Vagina (tissue), 2 donors: ENCODE measurements at regions not wholly inside any gene's neighbourhood (a gene's known extent, or its start where the extent isn't known, plus 50 kb on each side); places are given as distances from the start of the nearest gene placed in this dataset.

Source experiments
- DNase-seq, 2 donors: peaks; one replicate each; pipeline ENCODE4 v3.0.0-alpha.2; 2017; ENCODE audit errors: extremely low spot score in 2 of 2
- H3K27ac ChIP-seq: fragments of 200-600 bp; sonication (generic); one replicate; pipeline ENCODE4 v1.5.1; 2019
- H3K27me3 ChIP-seq: fragments of 200-600 bp; sonication (generic); one replicate; pipeline ENCODE4 v1.5.1; 2019
- H3K36me3 ChIP-seq, 2 donors: fragments of 200-600 bp; sonication (generic); one replicate each; pipeline ENCODE4 v1.5.1; 2017 to 2019
- H3K4me1 ChIP-seq: fragments of 200-600 bp; sonication (generic); one replicate; pipeline ENCODE4 v1.5.1; 2019
- H3K4me3 ChIP-seq, 2 donors: fragments of 200-600 bp; sonication (generic); 1 replicate in 1 of 2; 2 replicates in 1 of 2; pipeline ENCODE4 v1.5.1; 2016 to 2019
- H3K9me3 ChIP-seq: fragments of 200-600 bp; sonication (generic); one replicate; pipeline ENCODE4 v1.5.1; 2019
- POLR2A ChIP-seq, 2 donors: fragments of 450-650 bp; IDR thresholded peaks; one replicate each; pipeline ENCODE4 v1.6.1; 2017; ENCODE audit warnings: antibody characterized with exemption in 2 of 2, mild to moderate bottlenecking in 2 of 2, moderate library complexity in 2 of 2
- POLR2AphosphoS5 ChIP-seq, 2 donors: sonication (generic); formaldehyde crosslinking; IDR thresholded peaks; one replicate each; pipeline ENCODE4 v1.9.0; 2017; ENCODE audit warnings: antibody characterized with exemption in 2 of 2, mild to moderate bottlenecking in 2 of 2, low read depth in 1 of 2; ENCODE audit not compliant: insufficient read depth in 1 of 2
- intact Hi-C: fragments of 100-400 bp; cut with DNase I; formaldehyde crosslinking; loops from one replicate; pipeline ENCODE4 v1.15.1; 2023
- TF ChIP-seq, protein P1 (sequence below), 3 experiments: fragments of 450-650 bp in 2 of 3; fragments of 200-600 bp in 1 of 3; sonication (generic) in 1 of 3; IDR thresholded peaks; one replicate each; pipeline ENCODE4 v1.5.1; 2017 to 2019; ENCODE audit warnings: antibody characterized with exemption in 3 of 3, mild to moderate bottlenecking in 2 of 3, moderate library complexity in 2 of 3

DNA sequence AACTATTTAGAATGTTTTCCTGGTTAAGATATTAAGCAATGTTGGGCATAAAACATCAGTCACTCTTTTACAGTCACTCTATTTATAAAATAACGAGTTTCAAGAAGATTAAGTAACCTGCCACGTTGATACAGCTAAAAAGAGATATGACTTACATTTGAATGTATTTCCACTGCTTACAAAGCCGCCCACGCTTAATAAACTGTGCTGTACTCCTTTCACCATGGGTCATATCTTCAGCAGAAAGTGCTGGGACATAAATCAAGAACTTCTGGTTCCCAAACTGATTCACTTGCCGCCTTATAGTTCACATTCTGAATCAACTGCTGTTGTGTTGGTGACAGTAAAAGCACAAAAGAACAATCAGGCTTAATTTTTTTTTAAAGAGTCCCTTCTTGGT, 666.7 kb downstream of the NCAM2 start:
- Histone ChIP-seq H3K36me3 (no peaks in the 10 kb centered on the region), H3K27ac (no peak overlapping the region), H3K4me1 (no peaks in the 10 kb centered on the region), H3K9me3 (no peaks in the 10 kb centered on the region), H3K27me3 (no peaks in the 10 kb centered on the region), H3K4me3 (no peak overlapping the region)
- intact Hi-C loops, result no loop called here
- TF ChIP-seq POLR2A (IDR thresholded peaks at IDR 0.05), result no peak
- no peak for TF ChIP-seq POLR2AphosphoS5 (IDR thresholded peaks at IDR 0.05; ENCODE audit: insufficient read depth in 1 of 2, low read depth in 1 of 2)
- TF ChIP-seq, protein P1, sequence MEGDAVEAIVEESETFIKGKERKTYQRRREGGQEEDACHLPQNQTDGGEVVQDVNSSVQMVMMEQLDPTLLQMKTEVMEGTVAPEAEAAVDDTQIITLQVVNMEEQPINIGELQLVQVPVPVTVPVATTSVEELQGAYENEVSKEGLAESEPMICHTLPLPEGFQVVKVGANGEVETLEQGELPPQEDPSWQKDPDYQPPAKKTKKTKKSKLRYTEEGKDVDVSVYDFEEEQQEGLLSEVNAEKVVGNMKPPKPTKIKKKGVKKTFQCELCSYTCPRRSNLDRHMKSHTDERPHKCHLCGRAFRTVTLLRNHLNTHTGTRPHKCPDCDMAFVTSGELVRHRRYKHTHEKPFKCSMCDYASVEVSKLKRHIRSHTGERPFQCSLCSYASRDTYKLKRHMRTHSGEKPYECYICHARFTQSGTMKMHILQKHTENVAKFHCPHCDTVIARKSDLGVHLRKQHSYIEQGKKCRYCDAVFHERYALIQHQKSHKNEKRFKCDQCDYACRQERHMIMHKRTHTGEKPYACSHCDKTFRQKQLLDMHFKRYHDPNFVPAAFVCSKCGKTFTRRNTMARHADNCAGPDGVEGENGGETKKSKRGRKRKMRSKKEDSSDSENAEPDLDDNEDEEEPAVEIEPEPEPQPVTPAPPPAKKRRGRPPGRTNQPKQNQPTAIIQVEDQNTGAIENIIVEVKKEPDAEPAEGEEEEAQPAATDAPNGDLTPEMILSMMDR (IDR thresholded peaks at IDR 0.05), result no peak
- DNase-seq, result no peak

DNA sequence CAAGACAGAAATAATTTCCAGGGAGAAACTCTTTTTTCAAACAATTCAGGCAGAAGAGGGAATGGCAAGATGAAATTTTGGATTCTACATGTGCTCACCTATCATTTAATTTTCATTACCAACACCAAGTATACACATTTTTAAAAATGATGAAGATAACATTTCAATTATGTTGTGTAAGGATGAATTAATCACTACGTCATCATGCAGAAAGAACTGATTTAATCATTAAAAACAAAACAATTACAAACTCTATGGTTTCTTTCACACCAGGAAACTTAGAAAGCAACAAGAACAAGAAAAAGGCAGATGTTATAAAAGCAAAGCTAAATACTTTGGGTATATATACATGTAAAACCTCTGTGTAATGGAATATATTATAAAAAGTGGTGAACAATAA, 668.5 kb downstream of the NCAM2 start:
- no peak overlapping the region for H3K4me3 ChIP-seq
- DNase-seq, result no peak
- no peaks in the 10 kb centered on the region for H3K9me3 ChIP-seq
- H3K36me3 ChIP-seq, result no peaks in the 10 kb centered on the region
- H3K4me1 ChIP-seq, result no peaks in the 10 kb centered on the region
- intact Hi-C loops, result no loop called here
- H3K27me3 ChIP-seq, result no peaks in the 10 kb centered on the region
- H3K27ac ChIP-seq, result no peak overlapping the region
- TF ChIP-seq, protein P1 (IDR thresholded peaks at IDR 0.05), result no peak
- TF ChIP-seq POLR2A (IDR thresholded peaks at IDR 0.05) (no peak), POLR2AphosphoS5 (IDR thresholded peaks at IDR 0.05; ENCODE audit: insufficient read depth in 1 of 2, low read depth in 1 of 2) (no peak)

DNA sequence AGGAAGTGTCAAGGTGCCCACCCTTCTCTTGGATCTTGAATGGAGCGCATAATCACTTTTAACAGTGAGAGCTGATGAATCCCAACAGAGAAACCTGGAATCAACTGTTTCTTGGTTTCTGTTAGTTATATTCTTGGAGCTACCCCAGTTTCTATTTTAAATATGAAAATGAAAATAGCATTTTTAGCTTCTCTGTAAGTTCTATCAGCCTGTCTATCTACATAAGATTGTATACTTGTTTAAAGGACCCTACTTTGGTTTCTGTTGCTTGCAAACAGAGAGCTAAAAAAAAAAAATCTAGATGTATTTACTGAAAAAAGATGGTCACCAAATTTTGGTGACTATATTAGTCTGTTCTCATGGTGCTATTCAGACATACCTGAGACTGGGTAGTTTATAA, 670.0 kb downstream of the NCAM2 start:
- Histone ChIP-seq H3K4me3 (no peak overlapping the region), H3K27ac (no peak overlapping the region), H3K27me3 (no peaks in the 10 kb centered on the region), H3K36me3 (no peaks in the 10 kb centered on the region), H3K4me1 (no peaks in the 10 kb centered on the region), H3K9me3 (no peaks in the 10 kb centered on the region)
- intact Hi-C loops, result no loop called here
- no peak for DNase-seq
- TF ChIP-seq, protein P1 (IDR thresholded peaks at IDR 0.05), result no peak
- TF ChIP-seq POLR2AphosphoS5 (IDR thresholded peaks at IDR 0.05; ENCODE audit: insufficient read depth in 1 of 2, low read depth in 1 of 2), result no peak

DNA sequence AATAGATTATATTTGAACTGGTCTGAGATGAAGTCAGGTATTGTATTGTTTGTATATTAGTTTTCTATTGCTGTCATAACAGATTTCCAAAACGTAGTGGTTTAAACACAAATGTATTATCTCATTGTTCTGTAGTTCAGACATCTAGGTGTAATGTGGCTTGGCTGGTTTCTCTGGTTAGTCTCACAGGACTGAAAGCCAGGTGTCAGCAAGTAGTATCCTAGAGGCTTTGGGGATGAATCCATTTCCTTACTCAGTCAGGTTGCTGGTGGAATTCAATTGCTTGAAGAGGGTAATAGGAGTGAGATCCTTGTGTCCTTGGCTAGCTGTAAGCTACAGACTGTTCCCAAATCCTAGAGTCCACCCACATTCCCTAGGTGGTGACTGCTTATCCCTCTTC, 675.8 kb downstream of the NCAM2 start:
- intact Hi-C loops, result no loop called here
- H3K4me1 ChIP-seq, result no peaks in the 10 kb centered on the region
- no peaks in the 10 kb centered on the region for H3K9me3 ChIP-seq
- H3K4me3 ChIP-seq, result no peak overlapping the region
- TF ChIP-seq POLR2A (IDR thresholded peaks at IDR 0.05), result no peak
- TF ChIP-seq POLR2AphosphoS5 (IDR thresholded peaks at IDR 0.05; ENCODE audit: insufficient read depth in 1 of 2, low read depth in 1 of 2), result no peak
- TF ChIP-seq, protein P1 (IDR thresholded peaks at IDR 0.05), result no peak
- H3K36me3 ChIP-seq, result no peaks in the 10 kb centered on the region
- DNase-seq, result no peak
- H3K27ac ChIP-seq, result no peak overlapping the region
- H3K27me3 ChIP-seq, result no peaks in the 10 kb centered on the region

DNA sequence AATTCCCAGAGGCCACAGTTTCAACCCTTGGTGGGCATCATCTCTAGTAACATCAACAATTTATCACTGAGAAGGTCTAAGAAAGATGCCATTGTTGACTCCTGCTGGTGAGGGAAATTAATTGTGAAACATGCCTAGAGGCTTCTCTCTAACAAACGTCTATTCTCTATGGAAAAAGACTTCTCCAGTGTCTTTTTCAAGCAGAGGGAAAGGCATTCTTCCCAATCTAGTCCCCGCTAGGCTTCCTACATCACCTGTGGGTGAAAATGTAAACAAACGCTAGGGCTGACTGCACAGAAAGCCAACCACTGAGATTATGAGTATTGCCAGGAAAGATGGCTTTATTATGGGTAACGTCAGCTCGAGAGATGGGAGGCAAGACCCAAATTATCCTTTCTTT, 677.4 kb downstream of the NCAM2 start:
- H3K4me3 ChIP-seq, result no peak overlapping the region
- intact Hi-C loops, result no loop called here
- no peaks in the 10 kb centered on the region for H3K9me3 ChIP-seq
- TF ChIP-seq, protein P1 (IDR thresholded peaks at IDR 0.05), result no peak
- TF ChIP-seq POLR2AphosphoS5 (IDR thresholded peaks at IDR 0.05; ENCODE audit: insufficient read depth in 1 of 2, low read depth in 1 of 2) (no peak), POLR2A (IDR thresholded peaks at IDR 0.05) (no peak)
- H3K36me3 ChIP-seq, result no peaks in the 10 kb centered on the region
- no peaks in the 10 kb centered on the region for H3K27me3 ChIP-seq
- DNase-seq, result no peak
- H3K4me1 ChIP-seq, result no peaks in the 10 kb centered on the region
- no peak overlapping the region for H3K27ac ChIP-seq
